ENCODE measurements at regions not wholly inside any gene's neighbourhood (a gene's known extent, or its start where the extent isn't known, plus 50 kb on each side); places are given as distances from the start of the nearest gene placed in this dataset.

GRCh38 chr9:1386420-1386819 lies 336.3 kb downstream of the DMRT2 start:
- Histone ChIP-seq H3K9me2 (no peaks in the 10 kb centered on the region), H4K20me1 (ENCODE audit: insufficient read depth) (no peaks in the 10 kb centered on the region), H3K27me3 (ENCODE audit: insufficient read depth) (no peaks in the 10 kb centered on the region), H2AFZ (ENCODE audit: low read depth) (no peak overlapping the region), H3F3A (replicated peaks; ENCODE audit: insufficient read depth) (no peaks in the 10 kb centered on the region), H3K9ac (no peak overlapping the region), H3K4me2 (no peak overlapping the region), H3K36me3 (replicated peaks in 1 of 2; ENCODE audit: control insufficient read depth in 1 of 2, insufficient read depth in 2 of 2, low read length in 1 of 2) (no peaks in the 10 kb centered on the region), H3K9me3 (no peaks in the 10 kb centered on the region), H3K4me3 (ENCODE audit: low read depth in 2 of 2, low read length in 1 of 2) (no peak overlapping the region), H3K79me2 (ENCODE audit: insufficient read depth) (no peaks in the 10 kb centered on the region), H3K27ac (ENCODE audit: low read depth in 2 of 2, low read length in 1 of 2) (no peak overlapping the region), H3K4me1 (ENCODE audit: control insufficient read depth in 1 of 2, insufficient read depth in 2 of 2, low read depth in 1 of 2, low read length in 1 of 2) (no peaks in the 10 kb centered on the region)
- ChIA-PET POLR2A (no interaction called here), CTCF (no interaction called here)
- no peak for DNase-seq
- TF ChIP-seq FOSL2 (IDR thresholded peaks at IDR 0.05; ENCODE audit: borderline replicate concordance, low read depth) (no peak), RXRA (IDR thresholded peaks at IDR 0.05; ENCODE audit: borderline replicate concordance, low read depth) (no peak), MAX (IDR thresholded peaks at IDR 0.05; ENCODE audit: low read depth) (no peak), FOXJ3 (CRISPR knock-in tag; IDR thresholded peaks at IDR 0.05) (no peak), USF2 (IDR thresholded peaks at IDR 0.05; ENCODE audit: borderline replicate concordance, low read depth, low read length) (no peak), NRF1 (IDR thresholded peaks at IDR 0.05; ENCODE audit: low read depth, low read length) (no peak), EP300 (IDR thresholded peaks at IDR 0.05; ENCODE audit: borderline replicate concordance in 1 of 2, low read depth in 1 of 2, low read length in 1 of 2) (no peak), TAF1 (IDR thresholded peaks at IDR 0.05; ENCODE audit: borderline replicate concordance, low read depth, low read length) (no peak), TCF12 (IDR thresholded peaks at IDR 0.05) (no peak), JUND (IDR thresholded peaks at IDR 0.05) (no peak), SMC3 (IDR thresholded peaks at IDR 0.05; ENCODE audit: low read depth, low read length) (no peak), NFIC (IDR thresholded peaks at IDR 0.05; ENCODE audit: borderline replicate concordance) (no peak), FOXM1 (IDR thresholded peaks at IDR 0.05; ENCODE audit: low read depth) (no peak), ELF1 (IDR thresholded peaks at IDR 0.05) (no peak)
- WGBS (ENCODE audit: low lambda C conversion rate), result 10% methylated on average over 4 of the region's 4 CpGs

DNA sequence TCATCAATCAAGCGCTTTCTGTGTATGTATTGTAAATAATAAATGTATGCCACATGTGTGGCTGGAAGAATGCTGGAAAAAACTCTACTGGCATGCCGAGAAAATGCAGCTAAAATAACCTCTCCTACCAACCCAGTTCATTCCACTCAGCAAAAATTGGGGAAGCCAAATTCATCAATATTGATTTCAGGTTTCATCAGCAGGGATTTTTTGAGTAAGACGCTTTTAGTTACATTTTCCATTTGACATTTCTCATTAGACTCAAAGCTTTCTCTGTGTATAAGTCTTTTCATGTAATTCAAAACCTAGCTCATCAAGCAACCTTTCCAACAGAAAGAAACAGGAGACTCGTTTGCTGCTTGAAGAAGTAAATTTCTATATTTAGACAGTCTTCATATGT lies 338.1 kb downstream of the DMRT2 start:
- DNase-seq, result no peak
- WGBS (ENCODE audit: low lambda C conversion rate), result 1% methylated on average over 4 of the region's 4 CpGs
- Histone ChIP-seq H3F3A (replicated peaks; ENCODE audit: insufficient read depth) (no peaks in the 10 kb centered on the region), H3K27me3 (ENCODE audit: insufficient read depth) (no peaks in the 10 kb centered on the region), H2AFZ (ENCODE audit: low read depth) (no peak overlapping the region), H3K27ac (ENCODE audit: low read depth in 2 of 2, low read length in 1 of 2) (no peak overlapping the region), H3K4me1 (ENCODE audit: control insufficient read depth in 1 of 2, insufficient read depth in 2 of 2, low read depth in 1 of 2, low read length in 1 of 2) (no peaks in the 10 kb centered on the region), H3K9me3 (no peaks in the 10 kb centered on the region), H3K36me3 (replicated peaks in 1 of 2; ENCODE audit: control insufficient read depth in 1 of 2, insufficient read depth in 2 of 2, low read length in 1 of 2) (no peaks in the 10 kb centered on the region), H3K4me2 (no peak overlapping the region), H3K9me2 (no peaks in the 10 kb centered on the region), H3K9ac (no peak overlapping the region), H3K4me3 (ENCODE audit: low read depth in 2 of 2, low read length in 1 of 2) (no peak overlapping the region), H3K79me2 (ENCODE audit: insufficient read depth) (no peaks in the 10 kb centered on the region), H4K20me1 (ENCODE audit: insufficient read depth) (no peaks in the 10 kb centered on the region)
- ChIA-PET POLR2A (no interaction called here), CTCF (no interaction called here)
- TF ChIP-seq PBX3 (IDR thresholded peaks at IDR 0.05) (no peak), RFX5 (IDR thresholded peaks at IDR 0.05; ENCODE audit: low read length) (no peak), YY1 (IDR thresholded peaks at IDR 0.05; ENCODE audit: low read depth) (no peak), NRF1 (IDR thresholded peaks at IDR 0.05; ENCODE audit: low read depth, low read length) (no peak), RXRA (IDR thresholded peaks at IDR 0.05; ENCODE audit: borderline replicate concordance, low read depth) (no peak)
- TF ChIP-seq, protein P1, sequence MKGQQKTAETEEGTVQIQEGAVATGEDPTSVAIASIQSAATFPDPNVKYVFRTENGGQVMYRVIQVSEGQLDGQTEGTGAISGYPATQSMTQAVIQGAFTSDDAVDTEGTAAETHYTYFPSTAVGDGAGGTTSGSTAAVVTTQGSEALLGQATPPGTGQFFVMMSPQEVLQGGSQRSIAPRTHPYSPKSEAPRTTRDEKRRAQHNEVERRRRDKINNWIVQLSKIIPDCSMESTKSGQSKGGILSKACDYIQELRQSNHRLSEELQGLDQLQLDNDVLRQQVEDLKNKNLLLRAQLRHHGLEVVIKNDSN (IDR thresholded peaks at IDR 0.05; ENCODE audit: borderline replicate concordance, low read depth), result no peak
